ENCODE measurements at regions not wholly inside any gene's neighbourhood (a gene's known extent, or its start where the extent isn't known, plus 50 kb on each side); places are given as distances from the start of the nearest gene placed in this dataset.
"Not testable (repeated sequence)": the region's sequence is repeated elsewhere in the genome, so short reads cannot be mapped to it uniquely, and the experiment has no call there.

- not testable (repeated sequence) for DNase-seq
Measured at GRCh38 chr5:87212183-87212582, 55.5 kb upstream of the RASA1 start.

- not testable (repeated sequence) for DNase-seq
Measured at GRCh38 chr5:87217480-87217879, 50.2 kb upstream of the RASA1 start.
